Right renal cortex interstitium (tissue), 3 donors: ENCODE measurements at regions not wholly inside any gene's neighbourhood (a gene's known extent, or its start where the extent isn't known, plus 50 kb on each side); places are given as distances from the start of the nearest gene placed in this dataset.

Source experiments
- DNase-seq, 3 donors: peaks; one replicate each; pipeline ENCODE4 v3.0.0-alpha.2; 2013; ENCODE audit warnings: low read depth in 3 of 3, low spot score in 2 of 3

- no peak for DNase-seq
These were observed 80.8 kb upstream of the PROK2 start for GRCh38 chr3:71865727-71866126.

DNA sequence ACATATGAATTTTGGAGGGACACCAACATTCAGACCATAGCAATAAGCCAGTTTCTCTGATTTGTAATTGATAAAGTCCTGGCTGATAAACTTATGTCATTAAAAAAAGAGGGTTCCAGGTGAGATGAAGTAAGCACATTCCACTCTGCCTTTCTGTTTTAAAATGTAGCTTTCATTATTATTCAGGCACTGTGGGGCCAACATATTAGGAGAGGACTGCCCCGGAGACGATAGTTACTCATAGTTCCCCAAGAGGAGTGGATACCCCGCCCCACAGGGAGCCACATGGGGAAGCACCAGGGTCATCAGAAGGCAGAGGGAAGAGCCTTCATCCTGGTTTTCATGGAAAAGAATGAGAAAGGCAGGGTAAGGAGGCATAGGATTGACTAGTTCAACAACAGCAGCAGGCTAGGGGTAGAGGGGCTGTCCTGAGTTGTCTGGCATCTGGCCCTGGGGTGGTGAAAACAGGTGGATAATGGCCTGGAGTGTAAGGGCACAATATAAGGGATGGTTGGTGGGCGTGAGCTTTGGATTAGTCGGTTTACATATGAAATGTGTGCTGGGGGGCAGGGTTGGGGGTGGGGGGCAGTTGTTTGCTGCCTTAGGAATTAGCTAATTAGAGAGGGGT lies 78.7 kb upstream of the PROK2 start:
- no peak for DNase-seq

GRCh38 chr3:71862371-71863140 lies 77.6 kb upstream of the PROK2 start:
- DNase-seq: no peak

GRCh38 chr3:71859123-71859519 lies 74.2 kb upstream of the PROK2 start:
- no peak for DNase-seq

DNA sequence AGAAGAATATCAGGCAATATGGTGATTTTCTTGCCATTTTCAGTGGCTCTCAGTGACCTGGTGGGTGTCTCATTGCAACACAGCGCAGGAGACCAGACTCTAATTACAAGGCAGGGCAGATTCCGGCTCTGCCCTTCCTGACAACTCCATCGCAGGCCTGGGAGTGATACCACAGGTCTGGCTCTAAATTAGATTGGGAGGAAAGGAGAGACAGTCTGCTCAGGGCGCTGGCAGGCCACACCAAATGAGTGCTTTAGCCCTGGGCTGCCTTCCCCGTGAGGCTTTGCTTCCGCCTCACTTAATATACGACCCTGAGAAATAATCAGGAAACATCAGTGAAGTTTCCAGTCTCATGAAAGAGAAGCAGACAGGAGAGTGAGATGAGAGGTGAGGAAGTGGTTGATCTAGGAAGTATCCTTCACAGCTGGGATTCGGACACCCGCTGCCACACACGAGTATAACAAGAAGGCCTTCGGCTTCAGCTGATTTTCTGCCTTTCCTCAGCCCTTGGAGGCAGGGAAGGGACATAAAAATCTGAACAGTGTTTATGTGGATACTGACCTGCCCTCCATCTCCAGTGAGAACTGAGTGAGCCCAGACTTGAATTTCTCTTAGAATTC lies 73.7 kb upstream of the PROK2 start:
- DNase-seq: no peak

DNA sequence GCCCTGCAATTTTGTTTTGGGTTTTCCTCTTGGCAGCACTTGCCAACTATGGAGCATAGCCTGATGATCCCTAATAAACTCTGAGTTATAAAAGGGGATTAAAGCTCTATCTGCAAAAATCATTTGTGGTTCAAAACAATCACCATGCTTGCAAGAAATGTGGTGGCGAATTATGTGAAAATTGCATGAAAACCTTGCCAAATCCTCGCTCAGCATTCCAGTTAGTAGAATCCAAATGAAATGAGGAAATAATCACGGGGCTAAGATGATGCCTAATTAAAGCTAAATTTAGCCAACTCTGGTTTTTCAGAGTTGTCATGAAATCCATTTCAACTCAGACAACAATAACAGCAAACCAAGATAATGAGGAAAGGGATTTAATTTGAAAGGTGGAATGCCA lies 73.0 kb upstream of the PROK2 start:
- no peak for DNase-seq

DNA sequence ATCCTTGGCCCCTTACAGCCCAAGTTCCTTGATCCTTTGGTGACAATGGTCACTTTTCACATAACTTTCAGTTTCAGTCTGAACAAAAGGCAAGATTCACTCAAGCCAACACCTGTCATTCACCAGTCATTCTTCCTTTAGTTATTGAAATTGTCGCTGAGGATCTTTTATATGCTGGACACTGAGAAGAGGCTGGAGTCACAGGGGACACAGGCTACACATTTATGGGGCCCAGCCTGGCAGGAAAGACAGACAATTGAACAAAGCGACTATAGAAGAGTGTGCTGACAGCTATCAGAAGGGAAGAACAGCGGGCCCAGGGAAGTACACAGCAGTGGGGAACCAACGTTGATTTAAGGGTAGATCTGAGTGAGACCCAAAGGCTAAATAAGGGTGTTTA lies 69.8 kb upstream of the PROK2 start:
- no peak for DNase-seq

DNA sequence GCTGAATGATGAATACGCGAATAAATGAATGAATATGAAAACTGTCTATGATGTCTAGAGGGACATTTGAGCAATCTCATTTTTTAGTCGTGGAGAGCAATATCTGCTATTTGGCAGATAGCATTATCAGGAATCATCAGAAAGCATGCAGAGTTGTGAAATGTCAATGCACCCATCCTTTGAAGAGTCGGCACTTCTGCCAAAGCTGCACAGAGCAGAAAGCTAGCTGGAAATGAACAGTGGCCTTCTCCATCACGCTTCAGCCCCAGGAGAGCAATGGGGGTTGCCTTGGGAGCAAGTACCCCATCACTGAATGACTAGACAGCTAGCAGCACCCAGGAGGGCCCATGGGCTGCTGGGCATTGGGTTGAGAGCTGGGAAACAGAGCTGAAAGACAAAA lies 69.1 kb upstream of the PROK2 start:
- DNase-seq: no peak

DNA sequence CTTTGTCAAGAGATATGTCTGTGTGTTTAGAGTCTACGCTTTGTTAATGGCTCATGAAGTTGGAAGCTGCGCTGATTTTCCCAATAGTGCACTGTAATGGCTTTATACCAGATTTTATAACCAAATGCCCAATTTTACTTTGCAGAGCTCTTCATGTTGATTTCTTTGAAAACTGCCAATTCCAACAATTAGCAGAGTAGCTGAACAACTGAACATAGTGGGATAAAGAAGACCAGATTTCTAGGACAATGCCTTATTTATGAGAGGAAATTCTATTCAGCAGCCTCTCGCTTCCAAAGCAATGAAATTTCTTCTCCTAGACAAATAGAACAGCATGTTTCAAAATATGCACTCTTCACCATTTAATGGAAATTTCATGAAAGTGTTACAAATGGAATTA lies 66.9 kb upstream of the PROK2 start:
- DNase-seq: no peak

GRCh38 chr3:71850654-71851053 lies 65.7 kb upstream of the PROK2 start:
- DNase-seq: no peak

DNA sequence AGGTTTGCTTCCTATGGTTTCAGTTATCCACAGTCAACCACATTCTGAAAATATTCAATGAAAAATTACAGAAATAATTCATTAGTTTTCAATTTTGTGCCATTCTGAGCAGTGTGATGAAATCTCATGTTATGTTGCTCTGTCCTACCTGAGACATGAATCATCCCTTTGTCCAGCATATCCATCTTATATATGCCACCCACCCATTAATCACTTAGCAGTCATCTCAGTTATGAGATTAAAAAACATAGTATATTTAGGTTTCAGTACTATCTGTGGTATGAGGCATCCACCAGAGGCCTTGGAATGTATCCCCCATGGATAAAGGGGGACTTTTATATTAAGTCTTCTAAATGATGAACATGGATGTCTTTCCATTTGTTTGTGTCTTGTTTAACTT lies 64.7 kb upstream of the PROK2 start:
- no peak for DNase-seq

- no peak for DNase-seq
These were observed 62.8 kb upstream of the PROK2 start for GRCh38 chr3:71847794-71848193.

- no peak for DNase-seq
These were observed 61.2 kb upstream of the PROK2 start for GRCh38 chr3:71846185-71846584.

GRCh38 chr3:71843071-71843470 lies 58.1 kb upstream of the PROK2 start:
- no peak for DNase-seq

GRCh38 chr3:71838406-71838805 lies 53.5 kb upstream of the PROK2 start:
- DNase-seq: no peak
